ENCODE measurements at regions not wholly inside any gene's neighbourhood (a gene's known extent, or its start where the extent isn't known, plus 50 kb on each side); places are given as distances from the start of the nearest gene placed in this dataset.

DNA sequence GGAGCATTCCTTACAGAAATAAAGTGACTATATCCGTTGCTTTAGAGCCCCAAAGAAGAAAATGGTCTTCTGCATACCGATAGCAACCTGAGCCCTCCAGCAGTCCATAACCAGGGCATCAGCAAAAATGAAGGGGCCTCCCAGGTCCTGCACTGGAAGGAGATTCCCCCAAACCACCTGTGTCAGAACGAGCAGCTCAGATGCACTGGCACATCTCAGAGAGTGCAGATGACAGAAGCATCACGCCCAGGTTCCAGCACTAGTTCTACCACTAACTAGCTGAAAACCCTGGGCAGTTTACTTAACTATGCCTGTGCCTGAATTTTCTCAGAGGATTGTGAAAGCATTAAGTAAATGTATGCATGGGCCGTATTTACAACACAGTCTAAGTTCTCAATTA lies 466.7 kb upstream of the MYT1L start:
- TF ChIP-seq, protein P1, sequence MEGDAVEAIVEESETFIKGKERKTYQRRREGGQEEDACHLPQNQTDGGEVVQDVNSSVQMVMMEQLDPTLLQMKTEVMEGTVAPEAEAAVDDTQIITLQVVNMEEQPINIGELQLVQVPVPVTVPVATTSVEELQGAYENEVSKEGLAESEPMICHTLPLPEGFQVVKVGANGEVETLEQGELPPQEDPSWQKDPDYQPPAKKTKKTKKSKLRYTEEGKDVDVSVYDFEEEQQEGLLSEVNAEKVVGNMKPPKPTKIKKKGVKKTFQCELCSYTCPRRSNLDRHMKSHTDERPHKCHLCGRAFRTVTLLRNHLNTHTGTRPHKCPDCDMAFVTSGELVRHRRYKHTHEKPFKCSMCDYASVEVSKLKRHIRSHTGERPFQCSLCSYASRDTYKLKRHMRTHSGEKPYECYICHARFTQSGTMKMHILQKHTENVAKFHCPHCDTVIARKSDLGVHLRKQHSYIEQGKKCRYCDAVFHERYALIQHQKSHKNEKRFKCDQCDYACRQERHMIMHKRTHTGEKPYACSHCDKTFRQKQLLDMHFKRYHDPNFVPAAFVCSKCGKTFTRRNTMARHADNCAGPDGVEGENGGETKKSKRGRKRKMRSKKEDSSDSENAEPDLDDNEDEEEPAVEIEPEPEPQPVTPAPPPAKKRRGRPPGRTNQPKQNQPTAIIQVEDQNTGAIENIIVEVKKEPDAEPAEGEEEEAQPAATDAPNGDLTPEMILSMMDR (IDR thresholded peaks at IDR 0.05) = no peak
- TF ChIP-seq POLR2AphosphoS5 (IDR thresholded peaks at IDR 0.05) = no peak
- no peak for TF ChIP-seq POLR2A (IDR thresholded peaks at IDR 0.05)

Data from suprapubic skin (tissue), 4 donors.